ENCODE measurements at regions not wholly inside any gene's neighbourhood (a gene's known extent, or its start where the extent isn't known, plus 50 kb on each side); places are given as distances from the start of the nearest gene placed in this dataset.

DNA sequence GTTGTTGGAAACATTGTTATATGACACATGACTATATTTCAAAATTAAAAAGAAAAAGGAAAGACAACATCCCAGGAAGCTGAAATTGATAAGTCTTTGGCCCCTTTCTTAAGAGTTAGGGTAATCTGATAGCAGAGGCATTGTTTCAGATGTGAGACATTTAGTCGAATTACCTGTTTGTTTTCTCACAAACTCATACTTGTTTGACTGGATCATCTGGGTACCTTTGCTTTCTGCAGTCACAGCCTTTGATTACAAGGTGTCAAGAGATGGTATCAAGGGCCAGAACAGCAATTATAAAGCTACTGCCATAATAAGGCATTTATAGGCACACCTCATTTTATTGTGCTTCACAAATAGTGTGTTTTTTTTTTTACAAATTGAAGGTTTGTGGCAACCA lies 136.3 kb downstream of the DUSP10 start:
- CTCF ChIA-PET, result interaction anchor here (0.6 kb wide), 1 partner anchor 116 kb away, joined by 4 read pairs; no protein-coding TSS in a partner anchor
- Histone ChIP-seq H3K4me3 (replicated peaks in 1 of 3; ENCODE audit: insufficient read depth in 1 of 3, low read depth in 1 of 3, low read length in 3 of 3) (no peak overlapping the region), H3K27me3 (ENCODE audit: control insufficient read depth in 2 of 2, insufficient read depth in 2 of 2, low read length in 2 of 2) (no peaks in the 10 kb centered on the region), H3K36me3 (ENCODE audit: control insufficient read depth in 2 of 2, extremely low read depth in 1 of 2, insufficient read depth in 2 of 2, low read length in 2 of 2) (no peaks in the 10 kb centered on the region), H3K4me2 (ENCODE audit: insufficient read depth, low read length) (no peak overlapping the region), H3K9me3 (replicated peaks; ENCODE audit: control insufficient read depth, insufficient read depth, low read length) (no peaks in the 10 kb centered on the region), H4K20me1 (replicated peaks; ENCODE audit: control insufficient read depth, extremely low read depth, insufficient read depth, low read length) (no peaks in the 10 kb centered on the region), H3K9me1 (replicated peaks; ENCODE audit: control insufficient read depth, extremely low read depth, insufficient read depth, low read length) (no peaks in the 10 kb centered on the region), H3K9ac (replicated peaks; ENCODE audit: extremely low read depth, insufficient read depth, low read length) (no peak overlapping the region), H3K79me2 (ENCODE audit: control insufficient read depth, insufficient read depth, low read length) (no peaks in the 10 kb centered on the region), H3K27ac (ENCODE audit: insufficient read depth, low read depth, low read length) (no peak overlapping the region), H2AFZ (ENCODE audit: low read depth, low read length) (no peak overlapping the region), H3K4me1 (ENCODE audit: control insufficient read depth, extremely low read depth, insufficient read depth, low read length) (no peaks in the 10 kb centered on the region)
- dilution Hi-C loops (cut with MboI; ENCODE audit: extremely low pct_ligation_motif_present, low sequenced_read_pairs) (no loop called here), intact Hi-C loops (cut with micrococcal nuclease) (no loop called here)
- TF ChIP-seq, protein P1, sequence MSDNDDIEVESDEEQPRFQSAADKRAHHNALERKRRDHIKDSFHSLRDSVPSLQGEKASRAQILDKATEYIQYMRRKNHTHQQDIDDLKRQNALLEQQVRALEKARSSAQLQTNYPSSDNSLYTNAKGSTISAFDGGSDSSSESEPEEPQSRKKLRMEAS (IDR thresholded peaks at IDR 0.05; ENCODE audit: insufficient read depth, insufficient read length), result no peak
- TF ChIP-seq POLR2AphosphoS5 (IDR thresholded peaks at IDR 0.05; ENCODE audit: insufficient read depth, low read depth, low read length) (no peak), JUN (IDR thresholded peaks at IDR 0.05; ENCODE audit: borderline replicate concordance, insufficient read depth, insufficient read length, low read depth) (no peak), FOS (IDR thresholded peaks at IDR 0.05; ENCODE audit: borderline replicate concordance, insufficient read depth, low read length) (no peak), POLR2A (IDR thresholded peaks at IDR 0.05; ENCODE audit: low read depth, low read length) (no peak), GATA2 (IDR thresholded peaks at IDR 0.05; ENCODE audit: insufficient read depth, insufficient read length, low read depth, low read length) (no peak), MYC (IDR thresholded peaks at IDR 0.05; ENCODE audit: low read depth, low read length) (no peak), EZH2 (IDR thresholded peaks at IDR 0.05; ENCODE audit: borderline replicate concordance, low read depth, low read length, severe bottlenecking) (no peak)
- TF ChIP-seq, protein P2, sequence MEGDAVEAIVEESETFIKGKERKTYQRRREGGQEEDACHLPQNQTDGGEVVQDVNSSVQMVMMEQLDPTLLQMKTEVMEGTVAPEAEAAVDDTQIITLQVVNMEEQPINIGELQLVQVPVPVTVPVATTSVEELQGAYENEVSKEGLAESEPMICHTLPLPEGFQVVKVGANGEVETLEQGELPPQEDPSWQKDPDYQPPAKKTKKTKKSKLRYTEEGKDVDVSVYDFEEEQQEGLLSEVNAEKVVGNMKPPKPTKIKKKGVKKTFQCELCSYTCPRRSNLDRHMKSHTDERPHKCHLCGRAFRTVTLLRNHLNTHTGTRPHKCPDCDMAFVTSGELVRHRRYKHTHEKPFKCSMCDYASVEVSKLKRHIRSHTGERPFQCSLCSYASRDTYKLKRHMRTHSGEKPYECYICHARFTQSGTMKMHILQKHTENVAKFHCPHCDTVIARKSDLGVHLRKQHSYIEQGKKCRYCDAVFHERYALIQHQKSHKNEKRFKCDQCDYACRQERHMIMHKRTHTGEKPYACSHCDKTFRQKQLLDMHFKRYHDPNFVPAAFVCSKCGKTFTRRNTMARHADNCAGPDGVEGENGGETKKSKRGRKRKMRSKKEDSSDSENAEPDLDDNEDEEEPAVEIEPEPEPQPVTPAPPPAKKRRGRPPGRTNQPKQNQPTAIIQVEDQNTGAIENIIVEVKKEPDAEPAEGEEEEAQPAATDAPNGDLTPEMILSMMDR (IDR thresholded peaks at IDR 0.05; ENCODE audit: extremely low read depth in 1 of 2, insufficient read depth in 1 of 2, low read depth in 1 of 2, low read length in 2 of 2), result no peak
- no peak for FAIRE-seq
- BruUV-seq (replicated peaks), result no TSS peak
- POLR2A ChIA-PET, result no interaction called here
- DNase-seq (ENCODE audit: low read depth, low spot score), result no peak
